CD4-positive, alpha-beta T cell treated with Interferon alpha-2 for 1 hour (primary cell): ENCODE measurements at regions not wholly inside any gene's neighbourhood (a gene's known extent, or its start where the extent isn't known, plus 50 kb on each side); places are given as distances from the start of the nearest gene placed in this dataset.

Experiments used
- DNase-seq, 2 donors: peaks; one replicate each; pipeline ENCODE4 v3.0.0-alpha.2; 2020 to 2022

DNA sequence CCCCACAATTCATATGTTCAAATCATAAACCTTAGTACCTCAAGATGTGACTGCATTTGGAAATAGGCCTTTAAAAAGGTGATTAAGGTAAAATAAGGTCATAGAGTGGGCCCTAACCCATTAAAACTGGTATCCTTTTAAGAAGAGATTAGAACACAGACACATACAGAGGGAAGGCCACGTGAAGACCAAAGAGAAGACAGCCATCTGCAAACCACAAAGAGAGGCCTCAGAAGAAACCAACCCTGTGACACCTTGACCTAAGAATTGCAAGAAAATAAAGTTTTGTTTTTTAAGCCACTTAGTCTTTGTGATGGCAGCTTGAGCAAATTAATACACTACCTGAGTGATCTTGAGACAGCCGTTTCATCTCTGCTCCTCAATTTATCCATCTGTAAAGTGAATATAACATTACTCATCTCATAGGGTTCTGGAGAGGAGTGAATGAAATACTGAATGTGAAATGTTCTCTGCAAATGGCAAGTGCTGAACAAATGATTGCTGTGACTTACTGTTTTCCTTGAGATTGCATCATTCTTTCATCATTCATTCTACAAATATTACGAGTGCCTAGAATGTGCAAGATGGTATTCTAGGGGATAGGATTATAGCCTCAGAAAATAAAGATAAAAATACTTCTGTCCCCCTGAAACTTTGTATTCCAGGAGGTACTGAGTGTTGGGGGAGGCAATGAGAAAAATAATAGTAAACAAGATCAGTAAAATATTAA, 222.0 kb upstream of the CDH13 start:
- no peak for DNase-seq

DNA sequence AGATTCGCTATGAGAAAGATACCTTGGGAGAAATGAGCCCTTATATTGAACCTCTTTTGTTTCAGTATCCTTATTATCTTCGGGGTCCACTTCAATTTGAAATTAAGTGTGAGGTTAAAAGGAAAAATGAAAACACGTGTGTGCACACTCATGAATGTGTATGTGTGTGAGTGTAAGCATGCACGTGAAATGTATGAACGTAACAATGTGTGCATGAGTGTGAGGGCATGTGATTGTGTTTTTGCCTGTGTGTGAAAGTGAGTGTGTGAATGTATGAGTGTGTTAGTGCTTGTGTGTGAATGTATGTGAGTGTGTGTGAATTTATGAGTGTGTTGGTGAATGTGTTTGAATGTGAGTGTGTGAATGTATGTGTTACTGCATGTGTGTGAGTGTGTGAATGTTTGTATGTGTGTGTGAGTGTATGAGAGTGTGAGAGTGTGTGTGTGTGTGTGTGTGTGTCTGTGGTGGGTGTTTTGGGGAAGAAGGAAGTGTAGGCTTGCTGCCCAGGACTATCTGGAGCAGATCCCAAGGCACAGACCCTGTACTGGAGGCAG, 224.0 kb upstream of the CDH13 start:
- DNase-seq: no peak

DNA sequence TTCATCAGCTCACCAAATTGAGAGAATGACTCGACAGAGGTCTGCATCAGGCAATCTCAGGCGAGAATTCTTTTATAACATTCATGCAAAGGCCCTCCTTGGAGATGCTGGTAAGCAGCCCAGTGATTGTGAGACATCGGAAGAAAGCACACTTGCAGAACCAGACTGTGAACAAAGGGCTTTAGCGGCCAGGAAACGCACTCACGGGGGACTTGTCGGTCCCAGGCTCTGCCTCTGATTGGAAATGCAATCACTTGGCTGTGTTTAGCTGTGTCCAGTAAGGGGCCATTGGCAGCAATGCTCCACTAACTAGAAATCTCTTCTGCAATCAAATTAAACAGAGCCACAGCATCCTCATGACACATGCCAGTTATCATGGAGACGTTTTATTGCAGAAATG, 226.7 kb upstream of the CDH13 start:
- no peak for DNase-seq

DNA sequence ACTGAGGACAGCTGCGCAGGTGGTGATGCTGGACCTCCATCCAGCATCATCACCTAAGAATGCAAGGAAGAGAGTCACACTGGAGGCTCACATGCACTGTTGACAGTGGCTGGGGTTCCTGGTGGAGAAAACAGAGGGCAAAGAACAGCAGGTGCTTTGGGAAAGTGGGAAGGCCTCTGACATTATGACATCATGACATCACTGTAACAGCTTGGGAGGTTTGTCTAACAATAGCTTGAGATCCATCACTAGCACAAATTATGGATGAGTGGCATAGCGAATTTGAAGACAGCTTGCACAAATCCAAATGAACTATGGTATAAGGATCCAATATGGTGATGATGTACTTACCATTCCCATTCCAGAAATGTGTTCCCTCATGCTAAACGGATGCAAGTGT, 226.5 kb upstream of the MPHOSPH6 start:
- DNase-seq: no peak

DNA sequence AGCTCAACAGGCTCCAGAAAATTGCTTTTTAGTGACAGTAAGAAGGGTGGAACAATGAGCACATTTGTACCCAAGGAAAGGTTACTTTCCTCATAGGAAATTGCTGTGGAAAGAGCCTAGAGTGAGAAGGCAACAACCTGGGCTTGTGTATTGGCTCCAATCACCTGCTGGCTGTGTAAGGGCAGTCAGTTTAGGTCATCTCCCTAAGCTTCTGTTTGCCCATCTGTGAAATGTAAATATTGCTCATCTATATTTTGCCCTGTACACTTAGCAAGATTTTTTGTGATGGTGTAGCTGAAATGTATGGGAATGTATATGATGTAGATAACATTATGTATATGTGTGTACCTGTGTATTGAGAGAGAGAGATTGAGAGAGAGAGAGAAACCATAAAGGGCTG, 225.2 kb upstream of the MPHOSPH6 start:
- DNase-seq: no peak

DNA sequence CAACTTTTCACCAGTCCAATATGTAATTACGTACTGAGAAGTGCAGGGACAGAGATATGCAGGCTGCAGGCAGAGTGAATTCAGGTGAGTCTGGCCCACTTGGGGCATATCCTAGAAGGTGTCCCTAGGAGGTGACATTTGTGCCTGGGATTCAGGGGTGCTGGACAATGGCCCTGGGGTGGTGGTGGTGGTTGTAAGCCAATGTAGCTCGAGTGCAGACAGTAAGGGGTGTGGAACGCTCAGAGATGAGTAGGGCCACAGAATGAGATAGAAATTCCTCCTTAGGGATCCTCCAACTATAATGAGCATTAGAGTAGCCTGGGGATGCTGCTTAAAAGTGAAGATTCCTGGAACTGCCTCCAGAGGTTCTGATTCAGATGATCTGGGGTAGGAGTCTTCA, 221.7 kb upstream of the MPHOSPH6 start:
- no peak for DNase-seq

DNA sequence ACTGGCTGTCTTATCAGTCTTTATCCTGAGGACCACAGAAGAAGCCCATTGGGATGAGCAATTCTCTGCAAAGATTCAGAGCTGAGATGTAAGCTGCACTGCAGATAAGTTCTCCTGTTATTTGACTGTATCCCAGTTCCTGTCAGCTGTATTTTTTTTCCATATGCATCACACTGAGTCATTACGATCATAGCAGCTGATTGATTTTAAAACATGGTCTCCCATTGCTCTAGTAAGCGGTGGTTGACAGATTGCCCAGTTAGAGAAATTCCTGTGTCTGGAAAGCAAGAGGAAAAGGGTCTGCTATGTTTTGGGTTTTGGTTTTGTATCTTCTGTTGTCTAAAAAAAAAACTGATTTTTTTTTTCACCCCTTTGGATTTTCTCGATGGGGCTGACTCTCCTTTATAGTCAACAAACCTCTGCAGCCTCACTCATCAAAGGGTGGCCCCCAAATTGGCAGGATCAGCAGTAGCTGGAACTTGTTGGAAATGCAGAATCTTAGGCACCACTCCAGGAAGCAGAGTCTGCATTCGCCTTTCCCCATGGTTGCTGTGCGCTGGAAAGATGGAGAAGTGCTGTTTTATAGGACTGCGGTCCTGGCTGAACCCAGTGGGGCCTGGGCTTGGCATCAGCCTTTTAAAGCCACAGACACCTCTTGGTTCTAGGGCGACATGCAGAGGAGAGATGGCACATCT, 220.1 kb upstream of the MPHOSPH6 start:
- no peak for DNase-seq

DNA sequence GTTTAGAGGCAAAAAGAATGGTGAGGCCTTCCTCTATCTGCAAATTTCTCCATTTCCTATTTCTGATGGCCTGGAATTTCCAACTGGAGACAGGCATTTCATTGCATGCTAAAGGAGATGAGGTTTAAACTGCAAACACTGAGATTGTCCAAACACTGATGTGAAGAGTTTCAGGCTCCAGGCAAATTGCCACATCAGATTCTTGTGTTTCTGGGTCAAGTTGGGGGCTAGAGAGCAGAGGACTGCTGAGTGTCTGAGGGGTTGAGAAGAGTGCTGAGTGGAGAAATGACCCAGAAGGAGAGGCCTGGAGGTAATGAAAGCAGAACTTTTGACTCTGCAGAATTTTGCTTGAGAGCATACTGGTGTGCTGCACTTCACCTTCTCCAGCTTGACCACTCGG, 216.7 kb upstream of the MPHOSPH6 start:
- DNase-seq: no peak

DNA sequence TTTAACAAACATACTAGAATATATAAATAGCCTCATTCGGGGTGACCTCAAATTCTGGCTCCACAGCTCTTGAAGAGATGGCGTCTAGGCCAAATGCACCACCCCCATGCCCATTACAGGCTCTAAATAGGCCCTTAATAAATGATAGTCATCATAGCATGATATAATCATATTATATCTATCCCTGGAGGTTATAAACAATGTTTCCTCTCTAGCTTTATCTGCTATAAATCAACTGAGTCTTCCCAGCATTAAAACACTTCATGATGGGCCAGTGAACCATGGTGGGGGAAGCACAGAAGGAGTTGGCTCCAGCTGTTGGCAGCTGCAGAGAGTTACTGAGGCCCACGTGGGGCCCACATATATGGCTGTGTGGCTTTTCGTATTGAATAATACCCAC, 214.9 kb upstream of the MPHOSPH6 start:
- no peak for DNase-seq

DNA sequence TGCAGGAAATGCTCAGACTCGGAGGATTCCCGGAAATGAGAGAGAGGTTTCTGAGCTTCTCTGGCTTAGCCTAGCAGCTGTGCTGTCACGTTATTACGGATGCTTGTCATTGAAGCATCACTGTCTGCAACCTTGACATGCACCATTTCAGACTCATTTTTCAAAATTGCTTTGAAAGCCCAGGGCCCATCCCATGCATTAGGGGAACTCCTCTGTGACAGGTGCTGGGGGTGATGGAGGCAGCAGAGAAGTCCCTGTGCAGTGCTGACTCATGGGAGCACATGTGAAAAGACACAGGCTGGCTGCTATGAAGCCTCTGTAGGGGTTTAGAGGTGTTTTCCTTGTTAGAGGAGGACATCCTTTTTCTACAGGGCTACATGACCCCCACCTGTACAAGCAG, 214.0 kb upstream of the MPHOSPH6 start:
- DNase-seq: no peak

DNA sequence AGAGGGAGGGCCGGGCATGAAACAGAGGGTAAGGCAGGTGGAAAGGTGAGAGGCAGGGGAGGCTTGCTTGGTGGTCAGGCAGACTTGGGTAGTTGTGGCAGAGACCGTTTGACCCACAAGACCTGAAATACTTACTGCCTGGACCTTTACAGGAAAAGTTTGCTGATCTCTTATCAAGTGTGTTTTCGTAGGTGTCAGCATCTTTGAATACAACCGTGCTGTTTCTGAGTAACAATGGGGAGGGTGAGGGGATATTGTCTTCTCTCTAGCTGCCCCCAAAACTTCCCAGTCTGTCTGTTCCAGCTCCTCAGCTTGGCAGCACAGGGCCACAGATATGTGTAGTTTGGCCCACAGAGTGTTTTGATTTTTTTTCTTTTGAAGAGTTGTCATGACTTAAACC, 212.5 kb upstream of the MPHOSPH6 start:
- DNase-seq: no peak

DNA sequence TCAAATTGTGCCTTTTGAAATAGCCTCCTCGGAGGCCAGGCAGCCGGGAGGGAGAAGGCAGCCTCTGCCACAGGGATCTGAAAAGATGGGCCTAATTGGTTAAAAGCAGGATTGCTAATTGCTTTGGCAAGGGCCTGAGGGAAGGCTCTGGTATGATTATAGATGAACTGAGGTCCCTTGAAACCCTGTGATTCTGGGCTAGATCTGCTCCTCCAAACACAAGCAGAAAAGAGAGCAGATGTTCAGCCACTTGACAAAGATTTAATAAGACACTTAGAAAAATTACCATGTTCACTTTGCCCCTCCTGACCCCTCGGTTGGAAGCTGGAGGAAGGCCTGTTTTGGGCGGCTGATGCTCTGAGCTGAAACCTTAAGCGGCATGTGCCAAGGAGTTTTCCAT, 209.5 kb upstream of the MPHOSPH6 start:
- DNase-seq: no peak

DNA sequence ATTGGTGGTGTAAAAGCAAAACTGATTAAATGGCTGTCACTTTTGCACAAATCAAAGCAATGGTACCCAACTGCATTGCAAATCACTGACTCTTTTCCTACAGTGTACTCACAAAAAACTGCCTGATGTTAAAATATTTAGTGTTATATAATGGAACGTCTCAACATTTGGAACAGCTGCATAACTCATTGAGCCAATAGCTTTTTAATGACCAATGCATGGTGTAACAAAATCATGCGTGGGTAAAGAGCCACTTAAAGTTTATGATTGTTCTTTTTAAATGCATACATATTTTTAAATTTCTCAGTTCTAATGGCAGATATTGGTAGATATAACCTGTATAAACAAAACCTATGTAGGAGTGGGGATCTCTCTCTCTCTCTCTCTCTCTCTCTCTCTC, 204.0 kb upstream of the MPHOSPH6 start:
- no peak for DNase-seq

DNA sequence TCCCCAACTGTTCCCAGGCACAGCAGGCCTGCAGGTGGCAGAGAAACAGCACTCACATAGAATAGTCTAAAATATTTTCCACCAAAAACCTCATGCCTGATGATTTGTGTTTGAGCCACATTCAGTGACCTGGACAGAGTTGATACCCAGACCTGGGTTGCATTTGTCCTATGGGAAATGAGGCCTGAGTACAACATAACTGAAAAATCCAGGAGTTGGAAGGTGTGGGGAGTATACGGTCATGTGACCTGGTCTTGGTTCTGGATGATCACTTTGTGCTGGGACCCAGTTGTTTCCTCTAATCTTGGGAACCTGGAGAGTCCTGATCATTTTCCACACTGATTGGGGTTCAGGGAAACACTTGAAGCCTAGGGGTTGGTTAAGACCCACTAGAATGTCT, 200.3 kb upstream of the MPHOSPH6 start:
- no peak for DNase-seq

DNA sequence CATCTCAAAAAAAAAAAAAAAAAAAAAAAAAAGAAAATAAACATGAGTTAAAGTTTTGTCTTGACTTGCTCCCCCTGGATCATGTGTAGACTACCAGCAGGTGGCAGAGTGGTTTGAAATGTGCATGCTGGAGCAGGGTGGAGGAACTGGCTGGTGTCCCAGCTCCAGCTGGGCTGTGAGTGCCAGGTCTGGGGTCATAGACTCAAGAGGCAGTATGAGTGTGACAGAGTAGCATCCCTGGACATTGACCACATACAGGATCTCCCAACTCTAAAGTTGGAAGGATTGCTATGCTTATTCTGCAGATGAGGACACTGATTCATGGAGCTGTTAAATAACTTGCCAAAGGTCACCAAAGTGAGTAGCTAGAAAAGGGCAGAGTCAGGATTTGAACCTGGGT, 198.0 kb upstream of the MPHOSPH6 start:
- DNase-seq: peak in 1 of 2 donors; percentile 29

DNA sequence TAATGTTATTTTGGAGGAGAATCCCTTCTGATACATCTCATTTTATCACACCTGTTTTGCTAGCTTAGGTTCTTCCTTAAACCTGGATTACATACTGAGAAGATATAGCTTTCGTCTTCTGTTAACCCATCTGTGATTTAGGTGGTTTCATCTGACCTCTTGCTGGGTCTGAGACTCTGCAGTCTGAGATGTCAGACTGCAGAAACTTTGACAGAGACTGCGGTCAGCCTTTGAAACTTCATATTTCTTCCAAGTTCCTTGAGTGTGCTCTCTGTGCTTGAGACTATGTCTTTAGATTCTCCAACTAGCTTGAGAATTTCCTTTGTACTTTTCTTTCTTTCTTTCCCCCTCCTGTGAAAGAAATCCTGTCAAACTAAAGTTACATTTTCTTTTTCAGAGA, 196.4 kb upstream of the MPHOSPH6 start:
- DNase-seq: no peak

DNA sequence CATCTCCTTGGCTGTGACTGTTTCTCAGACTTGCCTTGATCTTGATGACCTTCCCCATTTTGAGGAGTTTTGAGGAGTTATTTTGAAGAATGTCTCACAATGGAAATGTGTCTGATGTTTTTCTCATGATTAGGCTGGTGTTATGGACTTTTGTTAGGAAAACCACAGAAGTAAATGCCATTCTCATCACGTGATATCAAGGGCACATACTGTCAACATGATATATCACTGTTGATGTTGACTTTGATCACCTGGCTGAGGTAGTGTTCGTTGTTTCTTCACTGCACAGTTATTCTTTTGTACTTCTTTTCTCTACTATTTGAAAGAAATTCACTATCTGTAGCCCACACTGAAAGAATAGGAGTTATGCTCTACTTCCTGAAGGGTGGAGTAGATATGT, 194.7 kb upstream of the MPHOSPH6 start:
- DNase-seq: no peak

DNA sequence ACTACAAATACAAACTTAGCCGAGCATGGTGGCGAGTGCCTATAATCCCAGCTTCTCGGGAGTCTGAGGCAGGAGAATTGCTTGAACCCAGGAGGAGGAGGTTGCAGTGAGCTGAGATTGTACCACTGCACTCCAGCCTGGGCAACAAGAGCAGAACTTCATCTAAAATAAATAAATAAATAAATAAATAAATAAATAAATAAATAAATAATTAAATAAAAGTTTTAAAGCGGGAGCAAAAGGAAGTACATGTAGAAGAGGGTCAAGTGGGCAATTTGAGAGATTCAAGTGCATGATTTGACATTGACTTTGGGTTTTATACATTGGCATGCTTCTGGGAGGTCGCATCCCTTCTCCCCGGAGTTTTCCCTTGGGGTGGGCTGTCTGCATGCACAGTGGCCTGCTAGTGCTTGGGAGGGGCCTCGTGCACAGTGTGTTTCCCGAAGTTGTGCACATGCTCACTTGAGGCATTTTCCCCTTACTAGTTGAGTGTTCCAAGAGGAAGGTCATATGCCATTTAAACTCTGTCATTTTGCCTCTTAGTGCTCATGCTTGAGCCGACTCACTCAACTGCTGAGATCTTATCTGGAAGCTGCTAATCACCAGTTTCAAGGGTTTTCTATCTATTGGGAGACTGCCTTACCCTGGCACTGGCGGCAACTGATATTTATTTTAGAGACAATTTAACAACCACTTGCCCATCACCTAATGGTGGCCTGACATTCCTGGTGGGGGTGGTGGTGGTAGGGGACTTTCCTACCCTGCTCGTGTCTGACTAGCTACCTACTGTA, 193.2 kb upstream of the MPHOSPH6 start:
- no peak for DNase-seq

DNA sequence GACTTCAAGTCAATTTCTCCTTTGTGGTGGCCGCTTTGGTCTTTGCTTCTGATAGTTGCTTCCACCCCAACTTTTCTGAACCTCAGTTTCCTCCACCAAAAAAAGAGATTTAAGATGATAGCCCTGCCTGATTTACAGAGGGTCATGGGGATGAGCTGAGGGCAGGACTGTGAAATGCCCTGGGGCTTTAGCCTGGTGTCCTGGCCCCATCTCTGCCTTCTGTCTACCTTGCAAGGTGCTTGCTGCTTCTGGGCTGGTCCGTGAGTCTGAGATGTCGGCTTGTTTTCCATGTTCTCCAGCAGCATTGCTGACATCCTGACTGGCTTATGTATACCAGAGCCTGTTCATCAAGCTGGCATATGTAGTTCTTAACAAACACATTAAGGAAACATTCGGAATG, 191.9 kb upstream of the MPHOSPH6 start:
- no peak for DNase-seq

DNA sequence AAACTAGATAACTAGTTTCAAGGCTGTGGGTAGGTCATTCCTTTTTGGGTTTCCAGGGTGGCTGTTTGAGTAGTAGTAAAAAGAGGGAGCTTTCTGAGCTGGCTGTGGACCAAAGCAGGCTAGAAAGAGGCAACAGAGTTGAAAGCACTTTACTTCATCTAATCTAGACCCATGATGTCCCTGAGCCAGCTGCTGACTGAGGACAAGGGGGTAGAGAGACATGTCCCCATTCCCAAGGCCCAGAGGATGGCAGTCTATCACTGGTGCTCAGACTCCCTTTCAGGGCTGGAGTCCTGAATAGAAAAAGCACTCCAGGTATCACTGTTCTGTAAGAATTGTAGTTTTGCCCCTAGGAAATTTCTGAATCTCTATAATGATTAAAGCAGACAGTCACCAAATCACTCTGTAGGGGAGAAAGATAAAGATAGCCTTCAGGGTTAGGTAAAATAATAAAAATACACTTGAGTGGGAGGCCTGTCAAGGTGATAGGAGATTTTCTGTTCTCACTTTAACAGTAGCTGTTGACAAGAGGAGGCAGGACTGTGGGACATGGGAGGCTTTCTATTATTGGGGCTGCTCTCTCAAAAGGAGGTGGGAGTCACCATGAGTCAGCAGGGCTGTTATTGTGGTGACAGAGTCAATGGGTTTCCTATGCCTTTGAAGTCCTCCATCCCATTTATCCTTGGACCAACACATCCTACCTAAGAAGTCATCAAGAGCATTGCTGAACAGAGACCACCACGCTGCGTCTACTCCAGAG, 190.2 kb upstream of the MPHOSPH6 start:
- DNase-seq: no peak

DNA sequence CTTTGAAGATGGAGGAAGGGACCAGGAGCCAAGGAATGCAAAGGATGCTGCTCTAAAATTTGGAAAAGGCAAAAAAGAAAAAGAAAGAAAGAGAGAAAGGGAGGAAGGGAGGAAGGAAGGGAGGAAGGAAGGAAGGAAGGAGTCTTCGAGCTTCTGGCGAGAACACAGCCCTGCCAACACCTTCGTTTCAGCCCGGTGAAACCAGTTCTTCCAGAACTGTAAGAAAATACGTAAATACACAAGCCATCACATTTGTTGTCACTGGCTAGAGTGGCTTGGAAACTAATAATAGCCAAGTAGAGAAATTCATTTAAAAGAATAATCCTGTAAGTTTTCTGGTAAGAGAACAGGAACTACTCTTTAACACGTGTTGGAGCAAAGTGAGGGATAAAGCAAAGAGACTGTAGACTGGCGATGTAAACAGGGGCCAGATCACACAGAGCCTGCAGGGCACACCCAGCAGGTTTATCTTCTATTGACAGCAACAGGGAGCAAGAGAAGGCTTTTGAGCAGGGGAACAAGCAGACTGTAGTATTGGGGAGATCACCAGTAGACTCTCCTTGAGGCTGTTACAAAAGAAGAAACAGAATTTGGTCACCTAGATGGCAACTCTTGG, 188.7 kb upstream of the MPHOSPH6 start:
- no peak for DNase-seq

DNA sequence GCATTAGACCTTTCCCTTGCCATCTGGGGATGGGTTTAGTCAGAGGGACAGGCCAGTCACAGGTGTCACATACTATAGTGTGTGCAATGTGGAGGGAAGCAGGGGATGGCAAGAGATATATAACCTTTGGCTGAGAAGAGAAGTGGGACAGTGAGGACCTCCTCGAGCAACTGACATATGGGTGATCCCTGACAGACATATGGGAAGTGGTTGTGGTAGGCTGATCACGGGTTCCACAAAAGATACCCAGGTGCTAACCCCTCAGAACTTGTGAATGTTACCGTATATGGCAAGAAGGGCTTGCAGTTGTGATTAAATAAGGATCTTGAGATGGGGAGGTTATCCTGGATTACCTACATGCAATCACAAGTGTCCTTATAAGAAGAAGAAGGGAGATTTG, 188.1 kb upstream of the MPHOSPH6 start:
- DNase-seq: no peak

DNA sequence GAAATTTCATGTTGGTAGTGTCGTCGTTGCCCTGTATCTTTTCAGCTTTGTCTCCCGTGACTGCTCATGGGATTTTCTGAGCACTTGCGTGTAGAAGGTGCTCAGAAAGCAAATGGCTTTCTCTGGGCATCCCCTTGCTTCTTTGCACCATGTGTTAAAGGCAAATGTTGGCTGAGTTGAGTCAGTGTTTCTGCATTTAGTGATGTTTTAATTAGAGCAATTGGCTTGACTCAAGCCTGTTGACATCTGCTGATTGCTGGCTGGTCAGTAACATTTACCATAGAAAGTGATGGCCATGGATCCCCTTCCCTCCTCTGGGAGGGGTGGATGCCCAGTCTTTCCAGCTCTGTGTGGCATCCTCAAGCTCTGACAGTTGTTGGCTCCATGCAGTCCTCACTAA, 187.2 kb upstream of the MPHOSPH6 start:
- no peak for DNase-seq
